Endodermal cell (in vitro differentiated cells): ENCODE measurements at regions not wholly inside any gene's neighbourhood (a gene's known extent, or its start where the extent isn't known, plus 50 kb on each side); places are given as distances from the start of the nearest gene placed in this dataset.

ENCODE experiments used
- DNase-seq: peaks from one replicate; pipeline ENCODE4 v3.0.0-alpha.2; 2017
- H3K27ac ChIP-seq: 2 replicates; pipeline ENCODE4 v1.5.1; 2013; ENCODE audit warnings: mild to moderate bottlenecking, low read depth, low read length, moderate library complexity
- H3K27me3 ChIP-seq: 2 replicates; pipeline ENCODE4 v1.6.1; 2013; ENCODE audit warnings: mild to moderate bottlenecking, low read length, moderate library complexity; ENCODE audit not compliant: insufficient read depth, control insufficient read depth, poor library complexity, severe bottlenecking
- H3K36me3 ChIP-seq: 2 replicates; pipeline ENCODE4 v1.7.0; 2013; ENCODE audit warnings: mild to moderate bottlenecking, low read length, moderate library complexity; ENCODE audit not compliant: control insufficient read depth, insufficient read depth
- H3K4me1 ChIP-seq: one replicate; pipeline ENCODE4 v1.7.0; 2013; ENCODE audit warnings: low read length; ENCODE audit not compliant: control insufficient read depth, insufficient read depth
- H3K4me3 ChIP-seq: 2 replicates; pipeline ENCODE4 v1.5.1; 2013; ENCODE audit warnings: mild to moderate bottlenecking, low read length, moderate library complexity
- H3K9ac ChIP-seq: 2 replicates; pipeline ENCODE4 v1.6.1; 2013; ENCODE audit warnings: mild to moderate bottlenecking, low read length, moderate library complexity; ENCODE audit not compliant: poor library complexity, severe bottlenecking; ENCODE audit errors: extremely low read depth
- H3K9me3 ChIP-seq: 2 replicates; pipeline ENCODE4 v1.6.1; 2013; ENCODE audit warnings: mild to moderate bottlenecking, low read length, moderate library complexity; ENCODE audit not compliant: control insufficient read depth
- H3K27ac Mint-ChIP-seq: 2 replicates; pipeline ENCODE4 v1.8.0; 2020; ENCODE audit warnings: mixed read lengths
- H3K27me3 Mint-ChIP-seq: 2 replicates; pipeline ENCODE4 v1.8.0; 2021; ENCODE audit warnings: mild to moderate bottlenecking, mixed read lengths; ENCODE audit not compliant: insufficient read depth
- H3K36me3 Mint-ChIP-seq: 2 replicates; pipeline ENCODE4 v1.8.0; 2020; ENCODE audit warnings: low read depth, mixed read lengths
- H3K4me1 Mint-ChIP-seq: 2 replicates; pipeline ENCODE4 v1.8.0; 2020; ENCODE audit warnings: mixed read lengths
- H3K4me3 Mint-ChIP-seq: 2 replicates; pipeline ENCODE4 v1.8.0; 2020; ENCODE audit warnings: mild to moderate bottlenecking, moderate library complexity, mixed read lengths
- H3K9me3 Mint-ChIP-seq: 2 replicates; pipeline ENCODE4 v1.8.0; 2020; ENCODE audit warnings: mild to moderate bottlenecking, mixed read lengths
- CTCF ChIP-seq: fragments of 200-600 bp; sonication (generic); conservative IDR thresholded peaks from 2 replicates; pipeline ENCODE4 v1.5.0; 2021; ENCODE audit warnings: antibody characterized with exemption, mild to moderate bottlenecking
- WGBS, 2 experiments: methylation state at CpG; one replicate each; pipeline versions ENCODE4 v1.1.5 to v1.1.7; 2013; ENCODE audit warnings: missing lambda C conversion rate in 2 of 2, mixed read lengths in 1 of 2; ENCODE audit not compliant: insufficient coverage in 1 of 2, insufficient read length in 1 of 2; 5-methylcytosine and 5-hydroxymethylcytosine counted together

- Histone ChIP-seq H3K27me3 (no peaks in the 10 kb centered on the region), H3K9me3 (no peaks in the 10 kb centered on the region), H3K4me3 (no peak overlapping the region), H3K36me3 (no peaks in the 10 kb centered on the region), H3K4me1 (no peaks in the 10 kb centered on the region), H3K27ac (no peak overlapping the region), H3K9ac (no peak overlapping the region)
- no peak for TF ChIP-seq CTCF
- Mint-ChIP-seq H3K9me3 (peaks cover 55% of the 10 kb centered on the region), H3K36me3 (no peaks in the 10 kb centered on the region), H3K27ac (no peak overlapping the region), H3K27me3 (no peaks in the 10 kb centered on the region), H3K4me3 (no peak overlapping the region), H3K4me1 (no peaks in the 10 kb centered on the region)
- DNase-seq = no peak
- 82% methylated on average over 1 of the region's 1 CpG; no CpG with 5 or more reads in 1 of the 2 experiments for WGBS, 2 experiments
Measured at GRCh38 chrX:44637282-44637681, 94.6 kb upstream of the FUNDC1 start.

GRCh38 chrX:44621078-44621477 is 78.4 kb upstream of the FUNDC1 start:
- no peak overlapping the region for H3K9ac ChIP-seq
- no peaks in the 10 kb centered on the region for H3K9me3 ChIP-seq
- Mint-ChIP-seq H3K4me1 (no peaks in the 10 kb centered on the region), H3K9me3 (peaks cover 46% of the 10 kb centered on the region), H3K27ac (no peak overlapping the region), H3K4me3 (no peak overlapping the region), H3K36me3 (no peaks in the 10 kb centered on the region), H3K27me3 (no peaks in the 10 kb centered on the region)
- 87% methylated on average over 4 of the region's 4 CpGs; no CpG with 5 or more reads in 1 of the 2 experiments for WGBS, 2 experiments
- DNase-seq = no peak
- no peak overlapping the region for H3K27ac ChIP-seq
- H3K4me1 ChIP-seq = no peaks in the 10 kb centered on the region
- H3K36me3 ChIP-seq = no peaks in the 10 kb centered on the region
- no peak for TF ChIP-seq CTCF
- no peak overlapping the region for H3K4me3 ChIP-seq
- no peaks in the 10 kb centered on the region for H3K27me3 ChIP-seq

- no peaks in the 10 kb centered on the region for H3K4me1 Mint-ChIP-seq
- H3K36me3 Mint-ChIP-seq = no peaks in the 10 kb centered on the region
- H3K9ac ChIP-seq = no peak overlapping the region
- H3K27ac ChIP-seq = no peak overlapping the region
- H3K27ac Mint-ChIP-seq = no peak overlapping the region
- H3K4me3 ChIP-seq = no peak overlapping the region
- no peak for DNase-seq
- no peak overlapping the region for H3K4me3 Mint-ChIP-seq
- H3K27me3 ChIP-seq = no peaks in the 10 kb centered on the region
- peaks cover 44% of the 10 kb centered on the region for H3K9me3 Mint-ChIP-seq
- H3K36me3 ChIP-seq = no peaks in the 10 kb centered on the region
- no peaks in the 10 kb centered on the region for H3K4me1 ChIP-seq
- H3K27me3 Mint-ChIP-seq = no peaks in the 10 kb centered on the region
- TF ChIP-seq CTCF = no peak
- WGBS, 2 experiments = 98% methylated on average over 4 of the region's 4 CpGs; no CpG with 5 or more reads in 1 of the 2 experiments
- H3K9me3 ChIP-seq = no peaks in the 10 kb centered on the region
Measured at GRCh38 chrX:44619039-44619438, 76.4 kb upstream of the FUNDC1 start.
